GM18867 (cell line): ENCODE measurements at regions not wholly inside any gene's neighbourhood (a gene's known extent, or its start where the extent isn't known, plus 50 kb on each side); places are given as distances from the start of the nearest gene placed in this dataset.
"Not testable (repeated sequence)": the region's sequence is repeated elsewhere in the genome, so short reads cannot be mapped to it uniquely, and the experiment has no call there.

Experiments used
- ATAC-seq: cut with Tn5 transposase; IDR thresholded peaks from one replicate; pipeline ENCODE4 v1.9.1; 2021; ENCODE audit warnings: mild to moderate bottlenecking, moderate library complexity; ENCODE audit not compliant: unreplicated experiment

GRCh38 chr5:74535926-74536325 is 104.6 kb downstream of the ENC1 start:
- no peak for ATAC-seq

GRCh38 chr5:74534397-74535129 is 106.0 kb downstream of the ENC1 start:
- ATAC-seq: no peak

GRCh38 chr5:74530326-74531050 is 110.0 kb downstream of the ENC1 start:
- ATAC-seq: no peak

GRCh38 chr5:74529101-74529500 is 111.4 kb downstream of the ENC1 start:
- no peak for ATAC-seq

- ATAC-seq: no peak
Observed at GRCh38 chr5:74526111-74526510, 114.4 kb downstream of the ENC1 start.

GRCh38 chr5:74524767-74525166 is 115.8 kb downstream of the ENC1 start:
- not testable (repeated sequence) for ATAC-seq

- not testable (repeated sequence) for ATAC-seq
Observed at GRCh38 chr5:74523698-74524097, 116.8 kb downstream of the ENC1 start.

GRCh38 chr5:74522838-74523237 is 117.7 kb downstream of the ENC1 start:
- ATAC-seq: not testable (repeated sequence)

- ATAC-seq: no peak
Observed at GRCh38 chr5:74521401-74521800, 119.1 kb downstream of the ENC1 start.

GRCh38 chr5:74519679-74520078 is 120.8 kb downstream of the ENC1 start:
- ATAC-seq: no peak

GRCh38 chr5:74519161-74519571 is 121.4 kb downstream of the ENC1 start:
- ATAC-seq: no peak

GRCh38 chr5:74517700-74518099 is 122.8 kb downstream of the ENC1 start:
- no peak for ATAC-seq

GRCh38 chr5:74516211-74516636 is 124.3 kb downstream of the ENC1 start:
- no peak for ATAC-seq

- no peak for ATAC-seq
Observed at GRCh38 chr5:74514888-74515551, 125.5 kb downstream of the ENC1 start.

GRCh38 chr5:74511770-74512169 is 128.8 kb downstream of the ENC1 start:
- not testable (repeated sequence) for ATAC-seq

- ATAC-seq: no peak
Observed at GRCh38 chr5:74510476-74511075, 130.0 kb downstream of the ENC1 start.

- no peak for ATAC-seq
Observed at GRCh38 chr5:74507370-74508005, 133.0 kb downstream of the ENC1 start.

- ATAC-seq: no peak
Observed at GRCh38 chr5:74506119-74506518, 134.4 kb downstream of the ENC1 start.

GRCh38 chr5:74504463-74504862 is 136.1 kb downstream of the ENC1 start:
- ATAC-seq: no peak

GRCh38 chr5:74502479-74502950 is 138.0 kb downstream of the ENC1 start:
- ATAC-seq: no peak
